ENCODE measurements at regions not wholly inside any gene's neighbourhood (a gene's known extent, or its start where the extent isn't known, plus 50 kb on each side); places are given as distances from the start of the nearest gene placed in this dataset.
"Not testable (repeated sequence)": the region's sequence is repeated elsewhere in the genome, so short reads cannot be mapped to it uniquely, and the experiment has no call there.

- DNase-seq (ENCODE audit: low read depth) = peak; percentile 23
- H3K4me3 ChIP-seq (replicated peaks; ENCODE audit: low read depth, low read length) = no peak overlapping the region
- TF ChIP-seq CTCF (IDR thresholded peaks at IDR 0.05; ENCODE audit: low read length, missing control alignments) = no peak
Observed at GRCh38 chr11:129643031-129643721, 172.5 kb upstream of the TMEM45B start.

GRCh38 chr11:129644326-129644725 is 171.3 kb upstream of the TMEM45B start:
- no peak for DNase-seq (ENCODE audit: low read depth)
- no peak overlapping the region for H3K4me3 ChIP-seq (replicated peaks; ENCODE audit: low read depth, low read length)
- no peak for TF ChIP-seq CTCF (IDR thresholded peaks at IDR 0.05; ENCODE audit: low read length, missing control alignments)

- TF ChIP-seq CTCF (IDR thresholded peaks at IDR 0.05; ENCODE audit: low read length, missing control alignments) = no peak
- no peak overlapping the region for H3K4me3 ChIP-seq (replicated peaks; ENCODE audit: low read depth, low read length)
- DNase-seq (ENCODE audit: low read depth) = no peak
Observed at GRCh38 chr11:129645943-129646342, 169.7 kb upstream of the TMEM45B start.

GRCh38 chr11:129650044-129650443 is 165.6 kb upstream of the TMEM45B start:
- DNase-seq (ENCODE audit: low read depth); H3K4me3 ChIP-seq (replicated peaks; ENCODE audit: low read depth, low read length): not testable (repeated sequence)

- no peak for TF ChIP-seq CTCF (IDR thresholded peaks at IDR 0.05; ENCODE audit: low read length, missing control alignments)
- no peak overlapping the region for H3K4me3 ChIP-seq (replicated peaks; ENCODE audit: low read depth, low read length)
Observed at GRCh38 chr11:129652835-129653234, 162.8 kb upstream of the TMEM45B start.

GRCh38 chr11:129655247-129655832 is 160.3 kb upstream of the TMEM45B start:
- no peak overlapping the region for H3K4me3 ChIP-seq (replicated peaks; ENCODE audit: low read depth, low read length)
- no peak for DNase-seq (ENCODE audit: low read depth)
- TF ChIP-seq CTCF (IDR thresholded peaks at IDR 0.05; ENCODE audit: low read length, missing control alignments) = no peak

More at GRCh38 chr11:129652835-129653234, 162.8 kb upstream of the TMEM45B start:
- peak; percentile 75 for DNase-seq (ENCODE audit: low read depth)

- no peak for DNase-seq (ENCODE audit: low read depth)
- no peak for TF ChIP-seq CTCF (IDR thresholded peaks at IDR 0.05; ENCODE audit: low read length, missing control alignments)
- no peak overlapping the region for H3K4me3 ChIP-seq (replicated peaks; ENCODE audit: low read depth, low read length)
Observed at GRCh38 chr11:129657866-129658525, 157.7 kb upstream of the TMEM45B start.

Measured in fibroblast of pulmonary artery (primary cell).